ENCODE measurements at regions not wholly inside any gene's neighbourhood (a gene's known extent, or its start where the extent isn't known, plus 50 kb on each side); places are given as distances from the start of the nearest gene placed in this dataset.
"Not testable (repeated sequence)": the region's sequence is repeated elsewhere in the genome, so short reads cannot be mapped to it uniquely, and the experiment has no call there.

DNA sequence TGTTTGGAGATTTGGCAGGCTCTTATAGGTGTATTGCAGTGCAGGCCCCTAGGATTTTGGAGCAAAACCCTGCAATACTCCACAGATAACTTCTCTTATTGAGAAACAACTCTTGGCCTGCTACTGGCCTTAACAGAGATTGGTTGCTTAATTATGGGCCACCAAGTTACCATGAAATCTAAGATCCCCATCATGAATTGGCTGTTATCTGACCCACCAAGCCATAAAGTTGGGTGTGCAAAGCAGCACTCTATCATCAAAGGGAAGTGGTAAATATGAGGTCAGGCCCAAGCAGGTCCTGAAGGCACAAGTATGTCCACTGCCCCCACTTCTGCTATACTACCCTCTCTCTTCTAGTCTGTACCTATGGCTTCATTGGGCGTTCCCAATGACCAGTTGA, 130.0 kb upstream of the TNFSF4 start:
- DNase-seq (ENCODE audit: low spot score in 2 of 2) (no peak), FAIRE-seq (no peak)

GRCh38 chr1:173341307-173341706, 134.2 kb upstream of the TNFSF4 start:
- DNase-seq (ENCODE audit: low spot score in 2 of 2) (no peak), FAIRE-seq (no peak)

- DNase-seq (ENCODE audit: low spot score in 2 of 2) (no peak), FAIRE-seq (no peak)
Measured at GRCh38 chr1:173341971-173342370, 134.8 kb upstream of the TNFSF4 start.

GRCh38 chr1:173342736-173343135, 134.4 kb upstream of the PRDX6 start:
- FAIRE-seq: no peak
- no peak for DNase-seq (ENCODE audit: low spot score in 2 of 2)

GRCh38 chr1:173344034-173344743, 132.9 kb upstream of the PRDX6 start:
- DNase-seq (ENCODE audit: low spot score in 2 of 2): no peak
- FAIRE-seq: no peak

GRCh38 chr1:173347282-173347818, 129.8 kb upstream of the PRDX6 start:
- DNase-seq (ENCODE audit: low spot score in 2 of 2) (no peak), FAIRE-seq (no peak)

- FAIRE-seq; DNase-seq (ENCODE audit: low spot score in 2 of 2): not testable (repeated sequence)
Measured at GRCh38 chr1:173352635-173353034, 124.5 kb upstream of the PRDX6 start.

DNA sequence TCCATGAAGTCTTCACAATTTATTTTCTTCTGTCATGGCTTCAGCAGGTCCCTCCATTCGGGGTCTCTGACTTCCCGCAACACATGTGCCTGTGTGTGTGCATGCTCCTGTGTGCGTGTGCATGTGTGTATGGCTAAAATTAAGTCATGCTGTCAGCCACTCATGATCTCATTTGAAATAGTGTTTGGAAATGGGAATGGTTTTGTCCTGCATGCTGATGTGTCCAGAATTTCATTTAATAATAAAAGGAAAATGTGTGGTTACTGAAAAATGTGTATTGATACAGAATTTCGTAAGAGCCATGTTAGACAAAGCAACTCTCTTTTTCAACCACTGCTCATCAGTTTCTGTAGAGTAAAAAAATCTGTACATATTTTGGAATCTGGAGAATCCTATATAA, 123.8 kb upstream of the PRDX6 start:
- DNase-seq (ENCODE audit: low spot score in 2 of 2): no peak
- no peak for FAIRE-seq

GRCh38 chr1:173354937-173355280, 122.2 kb upstream of the PRDX6 start:
- FAIRE-seq (no peak), DNase-seq (ENCODE audit: low spot score in 2 of 2) (no peak)

DNA sequence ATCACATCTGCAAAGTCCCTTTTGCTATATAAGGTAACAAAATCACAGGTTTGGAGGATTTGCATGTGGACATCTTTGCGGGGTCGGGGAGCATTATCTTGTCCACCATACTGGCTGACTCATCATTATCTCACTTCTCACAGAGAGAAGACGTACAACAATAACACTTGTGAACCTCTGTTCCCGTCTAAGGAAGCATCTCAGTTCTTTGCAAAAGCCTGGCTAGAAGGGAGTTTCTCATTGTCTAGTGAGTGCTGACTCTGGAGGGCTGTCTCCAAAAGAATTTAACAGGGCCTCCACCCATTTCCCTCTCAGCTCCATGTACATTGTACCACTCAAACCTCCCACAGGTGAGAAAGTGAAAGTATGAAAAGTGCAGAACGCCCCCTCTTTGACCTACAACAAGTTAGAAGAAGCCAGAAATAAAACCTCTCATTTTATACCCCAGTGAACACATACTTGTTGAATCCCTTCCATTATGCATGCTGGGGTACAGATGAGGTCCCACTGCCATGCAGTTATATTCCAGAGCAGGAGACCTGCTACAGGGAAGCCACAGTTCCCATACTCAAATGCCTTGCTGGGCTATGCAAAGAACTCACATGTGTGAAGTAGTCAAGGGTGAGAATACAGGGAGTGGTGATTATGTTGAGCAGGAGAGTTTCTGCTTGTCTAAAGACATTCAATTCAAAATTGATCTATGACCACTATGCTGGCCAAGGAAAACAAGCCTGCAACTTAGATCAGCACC, 121.7 kb upstream of the PRDX6 start:
- FAIRE-seq (no peak), DNase-seq (ENCODE audit: low spot score in 2 of 2) (no peak)

DNA sequence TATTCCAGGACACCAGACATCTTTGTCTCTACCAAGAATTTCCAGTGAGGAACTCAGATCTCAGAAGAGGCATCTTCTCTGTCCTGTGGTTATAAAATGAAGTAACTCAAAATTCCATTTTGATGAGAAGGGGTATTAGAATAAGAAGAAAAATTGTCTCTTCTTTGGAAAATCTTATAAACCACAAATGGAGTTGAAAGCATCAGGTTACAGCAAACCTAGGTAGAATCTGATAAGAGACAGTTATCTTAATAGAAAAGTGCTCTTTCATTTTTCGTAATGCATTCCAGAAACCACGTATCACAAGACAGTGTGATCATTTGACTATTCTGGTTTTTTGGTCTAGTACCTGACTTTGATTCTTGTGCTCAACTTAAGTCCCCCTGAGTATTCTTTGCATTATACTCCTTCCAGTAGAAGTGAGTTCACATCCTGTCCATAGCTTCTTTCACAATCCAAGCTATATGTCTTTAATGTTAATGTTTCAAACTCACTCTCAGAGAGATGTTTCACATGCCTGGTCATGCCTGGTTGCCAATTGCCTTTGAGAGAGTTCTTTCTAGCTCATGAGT, 120.9 kb upstream of the PRDX6 start:
- FAIRE-seq (no peak), DNase-seq (ENCODE audit: low spot score in 2 of 2) (no peak)

GRCh38 chr1:173360487-173361063, 116.6 kb upstream of the PRDX6 start:
- no peak for FAIRE-seq
- no peak for DNase-seq (ENCODE audit: low spot score in 2 of 2)

DNA sequence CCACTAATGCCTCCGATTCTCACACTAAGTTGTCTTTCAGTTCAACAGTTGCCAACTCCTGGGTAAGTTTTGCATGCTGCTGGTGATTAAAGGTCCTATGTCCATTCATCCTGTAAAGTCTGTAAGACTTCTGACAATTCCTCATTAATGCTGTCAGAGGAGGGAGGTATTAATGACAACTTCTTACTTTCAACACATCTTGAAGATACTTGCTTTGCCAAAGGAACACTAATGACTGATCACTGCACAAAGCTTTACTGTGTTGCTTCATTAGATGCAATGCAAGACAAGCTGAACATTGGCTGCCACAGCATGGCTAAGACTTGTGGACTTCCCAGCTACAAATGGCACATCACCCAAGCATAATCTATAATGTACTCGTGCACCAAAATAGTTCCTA, 114.6 kb upstream of the PRDX6 start:
- FAIRE-seq: no peak
- DNase-seq (ENCODE audit: low spot score in 2 of 2): no peak

DNA sequence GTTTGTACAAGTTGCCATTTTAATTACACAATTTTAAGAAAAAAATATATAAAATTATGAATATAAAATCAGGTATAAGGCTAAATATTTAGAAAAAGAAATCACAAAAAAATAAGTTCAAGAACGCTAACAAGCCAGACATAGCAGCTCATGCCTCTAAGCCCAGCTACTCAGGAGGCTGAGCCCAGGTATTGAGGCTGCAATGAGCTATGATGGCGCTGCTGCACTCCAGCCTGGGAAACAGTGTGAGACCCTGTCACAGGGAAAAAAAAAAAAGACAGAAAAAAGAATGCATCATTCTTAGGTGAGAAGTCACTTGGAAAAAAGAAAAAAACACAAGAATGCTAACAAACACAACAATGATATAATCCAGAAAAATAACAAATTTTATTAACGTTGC, 112.3 kb upstream of the PRDX6 start:
- no peak for DNase-seq (ENCODE audit: low spot score in 2 of 2)
- FAIRE-seq: no peak

DNA sequence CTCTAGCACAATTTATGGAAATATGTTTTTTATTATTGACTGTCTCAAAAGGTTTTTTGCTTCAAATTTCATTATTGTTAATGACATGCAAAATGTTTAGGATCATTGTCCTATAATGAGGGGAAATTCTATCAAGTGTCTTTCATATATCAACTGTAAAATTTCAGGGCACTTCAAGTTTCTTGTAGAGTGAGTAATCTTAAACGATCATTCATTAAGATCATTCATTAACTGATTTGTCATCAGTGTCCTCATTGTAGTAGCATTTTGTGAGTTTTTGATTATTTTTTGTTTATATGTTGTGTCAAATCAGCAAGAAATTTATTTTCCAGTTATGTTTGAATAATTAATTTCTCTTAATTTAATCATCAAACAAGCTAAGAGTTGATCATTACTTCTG, 111.8 kb upstream of the PRDX6 start:
- no peak for FAIRE-seq
- no peak for DNase-seq (ENCODE audit: low spot score in 2 of 2)

DNA sequence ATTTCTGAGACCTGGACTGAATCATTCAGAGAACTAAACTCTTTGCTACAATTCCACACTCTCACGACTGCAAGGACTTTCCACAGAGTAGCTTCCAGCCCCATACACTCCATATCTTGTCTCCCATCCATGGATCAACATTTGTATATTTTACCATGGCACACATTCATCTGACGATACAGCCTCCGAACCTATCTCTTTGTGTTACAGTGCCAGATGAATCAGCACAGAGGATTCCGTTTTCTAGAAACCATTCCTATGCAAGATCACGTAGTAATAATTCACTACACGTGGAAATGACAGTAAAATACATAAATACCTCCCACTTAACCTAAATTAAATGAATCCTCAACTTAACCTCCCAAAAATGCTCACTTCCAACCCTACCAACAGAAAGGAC, 110.0 kb upstream of the PRDX6 start:
- DNase-seq (ENCODE audit: low spot score in 2 of 2): no peak
- no peak for FAIRE-seq

DNA sequence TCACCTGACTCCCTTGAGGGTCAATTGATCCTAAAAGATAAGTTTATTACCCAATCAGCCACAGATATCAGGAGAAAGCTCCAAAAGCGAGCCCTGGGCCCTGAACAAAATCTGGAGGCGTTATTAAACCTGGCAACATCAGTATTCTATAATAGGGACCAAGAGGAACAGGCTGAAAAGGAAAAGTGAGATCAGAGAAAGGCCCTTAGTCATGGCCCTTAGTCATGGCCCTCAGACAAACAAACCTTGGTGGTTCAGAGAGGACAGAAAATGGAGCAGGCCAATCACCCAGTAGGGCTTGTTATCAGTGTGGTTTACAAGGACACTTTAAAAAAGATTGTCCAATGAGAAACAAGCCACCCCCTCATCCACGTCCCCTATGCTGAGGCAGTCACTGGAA, 106.5 kb upstream of the PRDX6 start:
- DNase-seq (ENCODE audit: low spot score in 2 of 2); FAIRE-seq: not testable (repeated sequence)

- not testable (repeated sequence) for FAIRE-seq; DNase-seq (ENCODE audit: low spot score in 2 of 2)
Measured at GRCh38 chr1:173376065-173376464, 101.1 kb upstream of the PRDX6 start.

GRCh38 chr1:173377266-173377665, 99.9 kb upstream of the PRDX6 start:
- FAIRE-seq (no peak), DNase-seq (ENCODE audit: low spot score in 2 of 2) (no peak)

DNA sequence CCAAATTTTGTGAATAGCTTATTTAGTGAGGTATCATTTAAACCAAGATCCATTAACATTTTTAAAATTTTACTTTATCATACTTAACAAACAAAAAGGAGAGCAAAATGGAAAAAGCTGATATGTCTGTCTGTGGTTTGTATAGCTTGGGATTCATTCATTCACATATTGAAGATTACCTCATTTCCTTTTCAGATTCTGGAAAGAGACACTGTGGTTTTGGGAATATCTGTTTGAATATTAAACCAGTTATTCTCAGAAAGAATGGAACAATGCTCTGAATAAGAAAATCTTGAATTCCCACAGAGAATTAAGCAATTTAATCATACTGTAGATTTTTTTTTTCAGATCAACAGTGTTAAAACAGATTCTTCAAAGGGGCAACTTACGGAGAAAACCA, 93.8 kb upstream of the PRDX6 start:
- DNase-seq (ENCODE audit: low spot score in 2 of 2) (no peak), FAIRE-seq (no peak)

DNA sequence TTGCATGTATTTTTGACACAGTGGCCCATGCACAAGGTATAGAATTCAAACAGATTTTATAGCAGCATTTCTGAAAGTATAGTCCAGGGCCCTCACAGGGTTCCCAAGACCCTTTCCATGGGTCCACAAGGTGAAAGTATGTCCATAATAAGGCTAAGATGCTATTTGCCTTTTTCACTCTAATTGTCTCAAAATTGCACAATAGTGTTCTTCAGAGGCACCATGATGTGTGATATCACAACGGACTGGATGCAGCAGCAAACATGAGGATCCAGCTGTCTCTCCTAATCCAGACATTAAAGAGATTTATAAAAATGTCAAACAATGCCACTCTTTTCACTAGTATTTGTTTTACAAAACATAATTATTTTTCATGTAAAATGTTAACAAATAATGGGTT, 88.8 kb upstream of the PRDX6 start:
- FAIRE-seq: no peak

More for the DNA sequence above, 88.8 kb upstream of the PRDX6 start:
- no peak for DNase-seq (ENCODE audit: low spot score in 2 of 2)
